ENCODE measurements at regions not wholly inside any gene's neighbourhood (a gene's known extent, or its start where the extent isn't known, plus 50 kb on each side); places are given as distances from the start of the nearest gene placed in this dataset.

DNA sequence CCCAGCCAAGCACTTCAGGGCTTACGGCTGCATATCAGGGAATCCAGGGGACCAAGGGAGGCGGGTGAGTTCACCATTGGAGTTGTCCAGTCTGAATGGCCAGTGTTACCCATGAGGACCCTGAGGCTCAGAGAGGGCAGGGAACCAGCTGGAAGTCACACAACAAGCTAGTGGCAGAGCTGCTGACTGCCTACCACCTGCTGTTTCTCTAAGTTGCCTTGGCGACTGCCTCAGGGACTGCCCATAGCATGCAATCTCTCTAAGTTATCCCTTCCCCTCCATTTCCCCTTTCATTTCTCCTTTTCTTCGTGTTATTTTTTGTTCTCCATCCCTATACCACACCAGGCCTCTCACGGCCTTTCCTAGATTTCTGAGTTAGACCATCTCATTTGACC, 71.8 kb upstream of the SIRPA start:
- TF ChIP-seq, protein P1, sequence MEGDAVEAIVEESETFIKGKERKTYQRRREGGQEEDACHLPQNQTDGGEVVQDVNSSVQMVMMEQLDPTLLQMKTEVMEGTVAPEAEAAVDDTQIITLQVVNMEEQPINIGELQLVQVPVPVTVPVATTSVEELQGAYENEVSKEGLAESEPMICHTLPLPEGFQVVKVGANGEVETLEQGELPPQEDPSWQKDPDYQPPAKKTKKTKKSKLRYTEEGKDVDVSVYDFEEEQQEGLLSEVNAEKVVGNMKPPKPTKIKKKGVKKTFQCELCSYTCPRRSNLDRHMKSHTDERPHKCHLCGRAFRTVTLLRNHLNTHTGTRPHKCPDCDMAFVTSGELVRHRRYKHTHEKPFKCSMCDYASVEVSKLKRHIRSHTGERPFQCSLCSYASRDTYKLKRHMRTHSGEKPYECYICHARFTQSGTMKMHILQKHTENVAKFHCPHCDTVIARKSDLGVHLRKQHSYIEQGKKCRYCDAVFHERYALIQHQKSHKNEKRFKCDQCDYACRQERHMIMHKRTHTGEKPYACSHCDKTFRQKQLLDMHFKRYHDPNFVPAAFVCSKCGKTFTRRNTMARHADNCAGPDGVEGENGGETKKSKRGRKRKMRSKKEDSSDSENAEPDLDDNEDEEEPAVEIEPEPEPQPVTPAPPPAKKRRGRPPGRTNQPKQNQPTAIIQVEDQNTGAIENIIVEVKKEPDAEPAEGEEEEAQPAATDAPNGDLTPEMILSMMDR (conservative IDR thresholded peaks at IDR 0.05 in 1 of 2, IDR thresholded peaks at IDR 0.05 in 1 of 2; ENCODE audit: low read depth in 1 of 2, low read length in 2 of 2): no peak
- no peak for TF ChIP-seq EZH2 (IDR thresholded peaks at IDR 0.05; ENCODE audit: low read length, missing control alignments)

All from fibroblast of lung (primary cell).